ENCODE measurements at regions not wholly inside any gene's neighbourhood (a gene's known extent, or its start where the extent isn't known, plus 50 kb on each side); places are given as distances from the start of the nearest gene placed in this dataset.

DNA sequence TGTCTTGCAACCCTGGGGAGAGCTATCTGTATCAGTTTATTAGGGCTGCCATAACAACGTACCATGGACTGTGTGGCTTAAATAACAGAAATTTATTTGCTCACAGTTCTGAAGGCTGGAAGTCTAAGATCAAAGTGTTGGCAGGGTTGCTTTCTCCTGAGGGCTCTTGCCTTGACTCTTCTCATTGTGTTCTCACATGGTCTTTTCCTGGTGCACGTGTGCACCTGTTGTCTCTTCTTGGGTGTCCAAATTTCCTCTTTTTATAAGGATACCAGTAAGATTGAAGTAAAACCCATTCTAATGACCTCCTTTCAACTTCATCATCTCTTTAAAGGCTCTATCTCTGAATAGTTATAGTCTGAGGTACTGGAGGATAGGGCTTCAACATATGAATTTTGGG is 72.3 kb upstream of the PDE7B start:
- no peak overlapping the region for H3K4me2 ChIP-seq
- ATAC-seq (no peak), DNase-seq (ENCODE audit: low spot score) (no peak)
- no peak overlapping the region for H3K27ac ChIP-seq (ENCODE audit: low read depth)
- Mint-ChIP-seq H3K36me3 (ENCODE audit: low read depth) (no peaks in the 10 kb centered on the region), H3K4me3 (no peak overlapping the region), H3K9me3 (no peaks in the 10 kb centered on the region), H3K27ac (no peak overlapping the region), H3K27me3 (ENCODE audit: insufficient read depth, low read depth, poor library complexity) (peaks cover 2% of the 10 kb centered on the region), H3K4me1 (no peaks in the 10 kb centered on the region)
- no peaks in the 10 kb centered on the region for H3F3A ChIP-seq (replicated peaks; ENCODE audit: low read depth)
- H3K4me3 ChIP-seq, result no peak overlapping the region
- TF ChIP-seq, protein P1, sequence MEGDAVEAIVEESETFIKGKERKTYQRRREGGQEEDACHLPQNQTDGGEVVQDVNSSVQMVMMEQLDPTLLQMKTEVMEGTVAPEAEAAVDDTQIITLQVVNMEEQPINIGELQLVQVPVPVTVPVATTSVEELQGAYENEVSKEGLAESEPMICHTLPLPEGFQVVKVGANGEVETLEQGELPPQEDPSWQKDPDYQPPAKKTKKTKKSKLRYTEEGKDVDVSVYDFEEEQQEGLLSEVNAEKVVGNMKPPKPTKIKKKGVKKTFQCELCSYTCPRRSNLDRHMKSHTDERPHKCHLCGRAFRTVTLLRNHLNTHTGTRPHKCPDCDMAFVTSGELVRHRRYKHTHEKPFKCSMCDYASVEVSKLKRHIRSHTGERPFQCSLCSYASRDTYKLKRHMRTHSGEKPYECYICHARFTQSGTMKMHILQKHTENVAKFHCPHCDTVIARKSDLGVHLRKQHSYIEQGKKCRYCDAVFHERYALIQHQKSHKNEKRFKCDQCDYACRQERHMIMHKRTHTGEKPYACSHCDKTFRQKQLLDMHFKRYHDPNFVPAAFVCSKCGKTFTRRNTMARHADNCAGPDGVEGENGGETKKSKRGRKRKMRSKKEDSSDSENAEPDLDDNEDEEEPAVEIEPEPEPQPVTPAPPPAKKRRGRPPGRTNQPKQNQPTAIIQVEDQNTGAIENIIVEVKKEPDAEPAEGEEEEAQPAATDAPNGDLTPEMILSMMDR (conservative IDR thresholded peaks at IDR 0.05; ENCODE audit: low read depth in 2 of 2), result no peak
- TF ChIP-seq, protein P2, sequence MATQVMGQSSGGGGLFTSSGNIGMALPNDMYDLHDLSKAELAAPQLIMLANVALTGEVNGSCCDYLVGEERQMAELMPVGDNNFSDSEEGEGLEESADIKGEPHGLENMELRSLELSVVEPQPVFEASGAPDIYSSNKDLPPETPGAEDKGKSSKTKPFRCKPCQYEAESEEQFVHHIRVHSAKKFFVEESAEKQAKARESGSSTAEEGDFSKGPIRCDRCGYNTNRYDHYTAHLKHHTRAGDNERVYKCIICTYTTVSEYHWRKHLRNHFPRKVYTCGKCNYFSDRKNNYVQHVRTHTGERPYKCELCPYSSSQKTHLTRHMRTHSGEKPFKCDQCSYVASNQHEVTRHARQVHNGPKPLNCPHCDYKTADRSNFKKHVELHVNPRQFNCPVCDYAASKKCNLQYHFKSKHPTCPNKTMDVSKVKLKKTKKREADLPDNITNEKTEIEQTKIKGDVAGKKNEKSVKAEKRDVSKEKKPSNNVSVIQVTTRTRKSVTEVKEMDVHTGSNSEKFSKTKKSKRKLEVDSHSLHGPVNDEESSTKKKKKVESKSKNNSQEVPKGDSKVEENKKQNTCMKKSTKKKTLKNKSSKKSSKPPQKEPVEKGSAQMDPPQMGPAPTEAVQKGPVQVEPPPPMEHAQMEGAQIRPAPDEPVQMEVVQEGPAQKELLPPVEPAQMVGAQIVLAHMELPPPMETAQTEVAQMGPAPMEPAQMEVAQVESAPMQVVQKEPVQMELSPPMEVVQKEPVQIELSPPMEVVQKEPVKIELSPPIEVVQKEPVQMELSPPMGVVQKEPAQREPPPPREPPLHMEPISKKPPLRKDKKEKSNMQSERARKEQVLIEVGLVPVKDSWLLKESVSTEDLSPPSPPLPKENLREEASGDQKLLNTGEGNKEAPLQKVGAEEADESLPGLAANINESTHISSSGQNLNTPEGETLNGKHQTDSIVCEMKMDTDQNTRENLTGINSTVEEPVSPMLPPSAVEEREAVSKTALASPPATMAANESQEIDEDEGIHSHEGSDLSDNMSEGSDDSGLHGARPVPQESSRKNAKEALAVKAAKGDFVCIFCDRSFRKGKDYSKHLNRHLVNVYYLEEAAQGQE (IDR thresholded peaks at IDR 0.05; ENCODE audit: unreplicated experiment), result no peak
- TF ChIP-seq, protein P3, sequence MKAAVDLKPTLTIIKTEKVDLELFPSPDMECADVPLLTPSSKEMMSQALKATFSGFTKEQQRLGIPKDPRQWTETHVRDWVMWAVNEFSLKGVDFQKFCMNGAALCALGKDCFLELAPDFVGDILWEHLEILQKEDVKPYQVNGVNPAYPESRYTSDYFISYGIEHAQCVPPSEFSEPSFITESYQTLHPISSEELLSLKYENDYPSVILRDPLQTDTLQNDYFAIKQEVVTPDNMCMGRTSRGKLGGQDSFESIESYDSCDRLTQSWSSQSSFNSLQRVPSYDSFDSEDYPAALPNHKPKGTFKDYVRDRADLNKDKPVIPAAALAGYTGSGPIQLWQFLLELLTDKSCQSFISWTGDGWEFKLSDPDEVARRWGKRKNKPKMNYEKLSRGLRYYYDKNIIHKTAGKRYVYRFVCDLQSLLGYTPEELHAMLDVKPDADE (IDR thresholded peaks at IDR 0.05), result no peak
- TF ChIP-seq STAT1 (IDR thresholded peaks at IDR 0.05; ENCODE audit: unreplicated experiment) (no peak), EZH2 (IDR thresholded peaks at IDR 0.05; ENCODE audit: low read depth, unreplicated experiment) (no peak), NANOG (IDR thresholded peaks at IDR 0.05; ENCODE audit: borderline replicate concordance) (no peak), CREB1 (CRISPR knock-in tag; IDR thresholded peaks at IDR 0.05; ENCODE audit: low read depth) (no peak), POLR2AphosphoS5 (IDR thresholded peaks at IDR 0.05; ENCODE audit: low read depth) (no peak), ZNF114 (CRISPR knock-in tag; IDR thresholded peaks at IDR 0.05) (no peak)
- TF ChIP-seq, protein P4, sequence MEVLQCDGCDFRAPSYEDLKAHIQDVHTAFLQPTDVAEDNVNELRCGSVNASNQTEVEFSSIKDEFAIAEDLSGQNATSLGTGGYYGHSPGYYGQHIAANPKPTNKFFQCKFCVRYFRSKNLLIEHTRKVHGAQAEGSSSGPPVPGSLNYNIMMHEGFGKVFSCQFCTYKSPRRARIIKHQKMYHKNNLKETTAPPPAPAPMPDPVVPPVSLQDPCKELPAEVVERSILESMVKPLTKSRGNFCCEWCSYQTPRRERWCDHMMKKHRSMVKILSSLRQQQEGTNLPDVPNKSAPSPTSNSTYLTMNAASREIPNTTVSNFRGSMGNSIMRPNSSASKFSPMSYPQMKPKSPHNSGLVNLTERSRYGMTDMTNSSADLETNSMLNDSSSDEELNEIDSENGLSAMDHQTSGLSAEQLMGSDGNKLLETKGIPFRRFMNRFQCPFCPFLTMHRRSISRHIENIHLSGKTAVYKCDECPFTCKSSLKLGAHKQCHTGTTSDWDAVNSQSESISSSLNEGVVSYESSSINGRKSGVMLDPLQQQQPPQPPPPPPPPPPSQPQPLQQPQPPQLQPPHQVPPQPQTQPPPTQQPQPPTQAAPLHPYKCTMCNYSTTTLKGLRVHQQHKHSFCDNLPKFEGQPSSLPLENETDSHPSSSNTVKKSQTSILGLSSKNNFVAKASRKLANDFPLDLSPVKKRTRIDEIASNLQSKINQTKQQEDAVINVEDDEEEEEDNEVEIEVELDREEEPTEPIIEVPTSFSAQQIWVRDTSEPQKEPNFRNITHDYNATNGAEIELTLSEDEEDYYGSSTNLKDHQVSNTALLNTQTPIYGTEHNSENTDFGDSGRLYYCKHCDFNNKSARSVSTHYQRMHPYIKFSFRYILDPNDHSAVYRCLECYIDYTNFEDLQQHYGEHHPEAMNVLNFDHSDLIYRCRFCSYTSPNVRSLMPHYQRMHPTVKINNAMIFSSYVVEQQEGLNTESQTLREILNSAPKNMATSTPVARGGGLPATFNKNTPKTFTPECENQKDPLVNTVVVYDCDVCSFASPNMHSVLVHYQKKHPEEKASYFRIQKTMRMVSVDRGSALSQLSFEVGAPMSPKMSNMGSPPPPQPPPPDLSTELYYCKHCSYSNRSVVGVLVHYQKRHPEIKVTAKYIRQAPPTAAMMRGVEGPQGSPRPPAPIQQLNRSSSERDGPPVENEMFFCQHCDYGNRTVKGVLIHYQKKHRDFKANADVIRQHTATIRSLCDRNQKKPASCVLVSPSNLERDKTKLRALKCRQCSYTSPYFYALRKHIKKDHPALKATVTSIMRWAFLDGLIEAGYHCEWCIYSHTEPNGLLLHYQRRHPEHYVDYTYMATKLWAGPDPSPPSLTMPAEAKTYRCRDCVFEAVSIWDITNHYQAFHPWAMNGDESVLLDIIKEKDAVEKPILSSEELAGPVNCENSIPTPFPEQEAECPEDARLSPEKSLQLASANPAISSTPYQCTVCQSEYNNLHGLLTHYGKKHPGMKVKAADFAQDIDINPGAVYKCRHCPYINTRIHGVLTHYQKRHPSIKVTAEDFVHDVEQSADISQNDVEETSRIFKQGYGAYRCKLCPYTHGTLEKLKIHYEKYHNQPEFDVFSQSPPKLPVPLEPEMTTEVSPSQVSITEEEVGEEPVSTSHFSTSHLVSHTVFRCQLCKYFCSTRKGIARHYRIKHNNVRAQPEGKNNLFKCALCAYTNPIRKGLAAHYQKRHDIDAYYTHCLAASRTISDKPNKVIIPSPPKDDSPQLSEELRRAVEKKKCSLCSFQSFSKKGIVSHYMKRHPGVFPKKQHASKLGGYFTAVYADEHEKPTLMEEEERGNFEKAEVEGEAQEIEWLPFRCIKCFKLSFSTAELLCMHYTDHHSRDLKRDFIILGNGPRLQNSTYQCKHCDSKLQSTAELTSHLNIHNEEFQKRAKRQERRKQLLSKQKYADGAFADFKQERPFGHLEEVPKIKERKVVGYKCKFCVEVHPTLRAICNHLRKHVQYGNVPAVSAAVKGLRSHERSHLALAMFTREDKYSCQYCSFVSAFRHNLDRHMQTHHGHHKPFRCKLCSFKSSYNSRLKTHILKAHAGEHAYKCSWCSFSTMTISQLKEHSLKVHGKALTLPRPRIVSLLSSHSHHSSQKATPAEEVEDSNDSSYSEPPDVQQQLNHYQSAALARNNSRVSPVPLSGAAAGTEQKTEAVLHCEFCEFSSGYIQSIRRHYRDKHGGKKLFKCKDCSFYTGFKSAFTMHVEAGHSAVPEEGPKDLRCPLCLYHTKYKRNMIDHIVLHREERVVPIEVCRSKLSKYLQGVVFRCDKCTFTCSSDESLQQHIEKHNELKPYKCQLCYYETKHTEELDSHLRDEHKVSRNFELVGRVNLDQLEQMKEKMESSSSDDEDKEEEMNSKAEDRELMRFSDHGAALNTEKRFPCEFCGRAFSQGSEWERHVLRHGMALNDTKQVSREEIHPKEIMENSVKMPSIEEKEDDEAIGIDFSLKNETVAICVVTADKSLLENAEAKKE (CRISPR knock-in tag; IDR thresholded peaks at IDR 0.05), result no peak
- H3K36me3 ChIP-seq (ENCODE audit: insufficient read depth), result no peaks in the 10 kb centered on the region
- no peak overlapping the region for H2AFZ ChIP-seq
- no peaks in the 10 kb centered on the region for H3K79me2 ChIP-seq (replicated peaks; ENCODE audit: insufficient read depth)
- H3K27me3 ChIP-seq (ENCODE audit: insufficient read depth), result no peaks in the 10 kb centered on the region
- no peaks in the 10 kb centered on the region for H4K20me1 ChIP-seq (replicated peaks; ENCODE audit: insufficient read depth)
- no peaks in the 10 kb centered on the region for H3K4me1 ChIP-seq (ENCODE audit: insufficient read depth)
- H3K9me2 ChIP-seq (ENCODE audit: insufficient read depth), result 0 out of 2 replicates have a peak, but pooled peaks cover 3% of the 10 kb centered on the region

Measured in GM23338 (cell line).